22Rv1 (cell line): ENCODE measurements at regions not wholly inside any gene's neighbourhood (a gene's known extent, or its start where the extent isn't known, plus 50 kb on each side); places are given as distances from the start of the nearest gene placed in this dataset.

Source experiments
- H3K27ac ChIP-seq: fragments of 450-650 bp; 2 replicates; pipeline ENCODE4 v1.5.1; 2017
- ZFX ChIP-seq: fragments of 450-650 bp; IDR thresholded peaks from 2 replicates; pipeline ENCODE4 v1.6.1; 2017; ENCODE audit warnings: antibody characterized with exemption, borderline replicate concordance
- TF ChIP-seq, protein P1 (sequence below): fragments of 450-650 bp; IDR thresholded peaks from 2 replicates; pipeline ENCODE4 v1.5.1; 2017; ENCODE audit warnings: mild to moderate bottlenecking

DNA sequence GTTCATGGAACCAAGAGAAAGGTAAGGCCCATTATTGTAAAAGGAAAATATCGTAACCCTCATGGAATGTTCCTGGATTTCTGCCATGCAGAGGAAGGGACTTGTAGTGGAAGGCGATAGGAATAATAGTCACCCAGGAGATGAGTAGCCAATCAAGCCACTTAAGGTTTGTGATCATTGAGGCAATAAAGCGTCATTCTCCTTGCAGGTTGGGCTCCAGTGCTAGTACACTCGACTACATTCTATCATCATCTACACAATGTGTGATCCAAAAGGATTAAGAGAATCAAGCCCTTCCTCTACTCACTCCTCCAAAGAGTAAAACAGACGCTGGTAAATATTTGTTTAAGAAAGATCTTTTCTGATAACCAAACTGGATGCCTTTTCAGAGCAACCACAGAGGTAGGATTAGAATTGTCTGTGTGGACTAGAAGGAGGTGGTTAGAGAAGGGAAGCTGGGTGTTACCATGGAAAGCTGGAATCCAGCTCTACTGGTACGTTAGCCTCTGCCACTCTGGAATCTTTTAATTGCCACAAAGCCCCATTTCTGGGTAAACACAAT, 245.7 kb downstream of the IKZF2 start:
- peak overlapping the region; percentile 42 for H3K27ac ChIP-seq
- TF ChIP-seq, protein P1, sequence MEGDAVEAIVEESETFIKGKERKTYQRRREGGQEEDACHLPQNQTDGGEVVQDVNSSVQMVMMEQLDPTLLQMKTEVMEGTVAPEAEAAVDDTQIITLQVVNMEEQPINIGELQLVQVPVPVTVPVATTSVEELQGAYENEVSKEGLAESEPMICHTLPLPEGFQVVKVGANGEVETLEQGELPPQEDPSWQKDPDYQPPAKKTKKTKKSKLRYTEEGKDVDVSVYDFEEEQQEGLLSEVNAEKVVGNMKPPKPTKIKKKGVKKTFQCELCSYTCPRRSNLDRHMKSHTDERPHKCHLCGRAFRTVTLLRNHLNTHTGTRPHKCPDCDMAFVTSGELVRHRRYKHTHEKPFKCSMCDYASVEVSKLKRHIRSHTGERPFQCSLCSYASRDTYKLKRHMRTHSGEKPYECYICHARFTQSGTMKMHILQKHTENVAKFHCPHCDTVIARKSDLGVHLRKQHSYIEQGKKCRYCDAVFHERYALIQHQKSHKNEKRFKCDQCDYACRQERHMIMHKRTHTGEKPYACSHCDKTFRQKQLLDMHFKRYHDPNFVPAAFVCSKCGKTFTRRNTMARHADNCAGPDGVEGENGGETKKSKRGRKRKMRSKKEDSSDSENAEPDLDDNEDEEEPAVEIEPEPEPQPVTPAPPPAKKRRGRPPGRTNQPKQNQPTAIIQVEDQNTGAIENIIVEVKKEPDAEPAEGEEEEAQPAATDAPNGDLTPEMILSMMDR = no peak
- TF ChIP-seq ZFX = no peak

DNA sequence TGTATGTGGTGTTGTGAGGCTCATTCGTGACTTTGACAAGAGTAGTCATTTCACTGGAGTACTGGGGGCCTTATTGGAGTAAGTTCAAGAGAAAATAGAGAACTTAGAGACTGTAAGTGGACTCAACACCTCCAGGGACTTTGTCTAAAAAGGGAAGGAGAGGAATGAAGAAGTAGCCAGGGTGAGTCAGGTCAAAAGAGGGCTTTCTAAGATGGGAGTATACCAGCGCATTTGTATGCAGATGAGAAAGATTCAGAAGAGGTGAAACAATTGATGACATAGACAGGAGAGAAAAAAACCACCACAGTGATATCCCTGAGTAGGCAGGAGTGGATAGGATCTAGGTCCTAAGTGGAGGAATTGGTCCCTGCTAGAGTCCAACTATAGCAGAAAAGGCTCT, 246.8 kb downstream of the IKZF2 start:
- no peak overlapping the region for H3K27ac ChIP-seq
- TF ChIP-seq, protein P1 = no peak
- TF ChIP-seq ZFX = no peak

GRCh38 chr2:212903413-212903812, 248.0 kb downstream of the IKZF2 start:
- TF ChIP-seq, protein P1 = no peak
- TF ChIP-seq ZFX = no peak
- H3K27ac ChIP-seq = no peak overlapping the region

DNA sequence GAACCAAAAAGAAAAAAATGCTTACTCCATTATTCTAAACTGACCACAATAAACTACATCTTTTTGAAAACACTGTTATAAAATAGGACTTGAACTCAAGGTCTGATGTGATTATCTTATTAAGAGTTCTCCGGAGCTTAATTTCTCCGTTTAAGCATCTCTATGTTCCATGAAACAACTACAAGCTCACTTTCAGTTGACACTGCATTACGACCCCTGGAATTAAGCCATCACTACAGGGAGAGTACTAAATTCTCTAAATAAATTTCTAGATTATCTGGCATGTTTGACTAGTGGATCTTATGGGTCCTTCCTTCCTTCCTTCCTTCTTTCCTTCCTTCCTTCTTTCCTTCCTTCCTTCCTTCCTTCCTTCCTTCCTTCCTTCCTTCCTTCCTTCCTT, 249.0 kb downstream of the IKZF2 start:
- TF ChIP-seq ZFX = no peak
- TF ChIP-seq, protein P1 = no peak

GRCh38 chr2:212901604-212902275, 249.7 kb downstream of the IKZF2 start:
- TF ChIP-seq, protein P1 = no peak
- no peak for TF ChIP-seq ZFX
- H3K27ac ChIP-seq = 0 out of 2 replicates have a peak overlapping the region, but pooled peaks have one; percentile 7

More for the DNA sequence above, 249.0 kb downstream of the IKZF2 start:
- H3K27ac ChIP-seq = no peak overlapping the region

DNA sequence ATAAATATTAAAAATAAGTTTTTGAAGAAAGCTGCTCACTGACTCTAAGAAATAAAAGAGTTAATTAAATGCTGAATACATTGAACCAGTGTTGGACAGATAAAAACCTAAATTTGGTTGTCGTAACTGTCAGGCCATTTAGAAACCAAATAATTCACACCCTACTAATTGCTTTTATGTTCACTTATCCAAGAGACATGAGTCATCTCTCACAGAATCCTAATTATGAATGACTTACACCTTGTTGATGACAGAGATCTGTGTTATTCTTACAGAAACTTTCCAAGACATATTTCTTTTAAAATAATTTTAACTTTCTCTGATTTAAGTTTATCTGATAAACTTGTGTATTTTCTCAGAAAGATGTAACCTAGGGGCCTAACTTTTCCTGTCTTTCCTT, 250.7 kb downstream of the IKZF2 start:
- H3K27ac ChIP-seq = no peak overlapping the region
- TF ChIP-seq, protein P1 = no peak
- TF ChIP-seq ZFX = no peak

DNA sequence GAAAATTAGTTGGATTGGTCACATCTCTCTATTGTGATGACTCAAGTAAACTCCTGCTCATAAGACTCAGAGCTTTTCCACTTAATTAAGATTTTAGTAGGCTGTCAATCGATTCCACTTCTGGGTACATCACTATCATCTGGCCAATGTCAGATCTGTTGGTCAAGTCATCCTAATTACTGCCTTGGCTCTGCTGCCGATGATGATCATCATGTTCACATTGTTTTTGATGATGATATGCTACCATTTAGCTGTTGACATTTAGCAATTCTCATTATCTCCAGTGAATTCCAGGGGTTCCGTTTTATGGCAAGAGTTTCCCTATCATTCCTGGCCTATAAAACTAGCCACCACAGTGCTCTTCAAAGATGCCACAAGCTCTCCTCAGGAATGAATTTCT, 253.4 kb downstream of the IKZF2 start:
- TF ChIP-seq ZFX = no peak
- TF ChIP-seq, protein P1 = no peak

More for the DNA sequence above, 253.4 kb downstream of the IKZF2 start:
- no peak overlapping the region for H3K27ac ChIP-seq
